GM23248 (cell line): ENCODE measurements at regions not wholly inside any gene's neighbourhood (a gene's known extent, or its start where the extent isn't known, plus 50 kb on each side); places are given as distances from the start of the nearest gene placed in this dataset.
"Not testable (repeated sequence)": the region's sequence is repeated elsewhere in the genome, so short reads cannot be mapped to it uniquely, and the experiment has no call there.

Experiments used
- DNase-seq: peaks from one replicate; pipeline ENCODE4 v3.0.0-alpha.2; 2015
- H2AFZ ChIP-seq: fragments of 200-600 bp; sonication (generic); 2 replicates; pipeline ENCODE4 v1.6.1; 2016; ENCODE audit warnings: antibody characterized with exemption
- H3F3A ChIP-seq: fragments of 200-600 bp; sonication (generic); 2 replicates; pipeline ENCODE4 v1.6.1; 2016; ENCODE audit warnings: mild to moderate bottlenecking, antibody characterized with exemption, mixed run types; ENCODE audit not compliant: insufficient read depth
- H3K27ac ChIP-seq: fragments of 200-600 bp; sonication (generic); 2 replicates; pipeline ENCODE4 v1.5.1; 2016; ENCODE audit warnings: mild to moderate bottlenecking
- H3K27me3 ChIP-seq: fragments of 200-600 bp; sonication (generic); replicated peaks from 2 replicates; pipeline ENCODE4 v1.6.1; 2016; ENCODE audit warnings: mild to moderate bottlenecking; ENCODE audit not compliant: insufficient read depth
- H3K36me3 ChIP-seq: fragments of 200-600 bp; sonication (generic); 2 replicates; pipeline ENCODE4 v1.6.1; 2016; ENCODE audit warnings: low read depth, mild to moderate bottlenecking
- H3K4me1 ChIP-seq: fragments of 200-600 bp; sonication (generic); 2 replicates; pipeline ENCODE4 v1.6.1; 2016; ENCODE audit warnings: mild to moderate bottlenecking; ENCODE audit not compliant: insufficient read depth
- H3K4me2 ChIP-seq: fragments of 200-600 bp; sonication (generic); one replicate; pipeline ENCODE4 v1.6.1; 2016; ENCODE audit warnings: mild to moderate bottlenecking; ENCODE audit not compliant: unreplicated experiment
- H3K4me3 ChIP-seq: fragments of 200-600 bp; sonication (generic); 2 replicates; pipeline ENCODE4 v1.5.1; 2016; ENCODE audit warnings: mild to moderate bottlenecking
- H3K79me2 ChIP-seq: fragments of 200-600 bp; sonication (generic); 2 replicates; pipeline ENCODE4 v1.6.1; 2016; ENCODE audit warnings: mild to moderate bottlenecking; ENCODE audit not compliant: insufficient read depth
- H3K9ac ChIP-seq: fragments of 200-600 bp; sonication (generic); 2 replicates; pipeline ENCODE4 v1.6.1; 2016; ENCODE audit warnings: mild to moderate bottlenecking
- H3K9me2 ChIP-seq: fragments of 200-600 bp; sonication (generic); 2 replicates; pipeline ENCODE4 v1.6.1; 2016; ENCODE audit warnings: mixed run types, mild to moderate bottlenecking, moderate library complexity; ENCODE audit not compliant: insufficient read depth
- H3K9me3 ChIP-seq: fragments of 200-600 bp; sonication (generic); one replicate; pipeline ENCODE4 v1.6.1; 2017; ENCODE audit warnings: low read depth
- H4K20me1 ChIP-seq: fragments of 200-600 bp; sonication (generic); 2 replicates; pipeline ENCODE4 v1.6.0; 2016; ENCODE audit not compliant: insufficient read depth
- EZH2 ChIP-seq: fragments of 200-600 bp; sonication (generic); IDR thresholded peaks from 2 replicates; pipeline ENCODE4 v1.6.1; 2018; ENCODE audit warnings: antibody characterized with exemption, mild to moderate bottlenecking; ENCODE audit not compliant: insufficient read depth, poor library complexity, severe bottlenecking
- EZH2phosphoT487 ChIP-seq: fragments of 200-600 bp; sonication (generic); IDR thresholded peaks from 2 replicates; pipeline ENCODE4 v1.6.1; 2018; ENCODE audit warnings: antibody characterized with exemption, moderate library complexity, mild to moderate bottlenecking, low read depth; ENCODE audit not compliant: insufficient read depth
- WGBS, 2 experiments: methylation state at CpG; one replicate each; pipeline ENCODE4 v1.1.6; 2015 to 2017; ENCODE audit warnings: low lambda C conversion rate in 2 of 2, low coverage in 1 of 2; ENCODE audit errors: missing lambda C conversion rate in 2 of 2; 5-methylcytosine and 5-hydroxymethylcytosine counted together
- in situ Hi-C: fragments of 300-500 bp; cut with MboI; formaldehyde crosslinking; loops from 2 replicates; pipeline ENCODE4 v1.15.0; 2020

GRCh38 chr3:153410517-153410916, 248.5 kb downstream of the RAP2B start:
- WGBS, 2 experiments, result 67 to 71% methylated on average over 3 of the region's 3 CpGs
- H4K20me1 ChIP-seq, result no peaks in the 10 kb centered on the region
- no peaks in the 10 kb centered on the region for H3K79me2 ChIP-seq
- no peaks in the 10 kb centered on the region for H3F3A ChIP-seq
- H3K36me3 ChIP-seq, result no peaks in the 10 kb centered on the region
- no peak overlapping the region; the same call in 1 of the 2 replicates for H2AFZ ChIP-seq
- no peak overlapping the region for H3K9ac ChIP-seq
- H3K4me2 ChIP-seq, result no peak overlapping the region
- no peak overlapping the region for H3K4me3 ChIP-seq
- no peak for TF ChIP-seq EZH2
- no peak for TF ChIP-seq EZH2phosphoT487
- in situ Hi-C loops, result no loop called here
- no peaks in the 10 kb centered on the region for H3K4me1 ChIP-seq
- H3K9me3 ChIP-seq, result no peaks in the 10 kb centered on the region
- H3K27me3 ChIP-seq, result no peaks in the 10 kb centered on the region
- no peak for DNase-seq
- H3K27ac ChIP-seq, result no peak overlapping the region
- no peaks in the 10 kb centered on the region for H3K9me2 ChIP-seq

- in situ Hi-C loops, result no loop called here
- no peak for DNase-seq
- H3K79me2 ChIP-seq, result no peaks in the 10 kb centered on the region
- no peak overlapping the region for H3K27ac ChIP-seq
- no peaks in the 10 kb centered on the region for H3K9me3 ChIP-seq
- H4K20me1 ChIP-seq, result no peaks in the 10 kb centered on the region
- no peaks in the 10 kb centered on the region for H3K4me1 ChIP-seq
- WGBS, 2 experiments, result 86 to 89% methylated on average over 2 of the region's 2 CpGs
- TF ChIP-seq EZH2phosphoT487 (no peak), EZH2 (no peak)
- no peak overlapping the region for H3K4me3 ChIP-seq
- H2AFZ ChIP-seq, result no peak overlapping the region
- no peaks in the 10 kb centered on the region for H3K9me2 ChIP-seq
- no peaks in the 10 kb centered on the region for H3F3A ChIP-seq
- no peaks in the 10 kb centered on the region for H3K27me3 ChIP-seq
- no peak overlapping the region for H3K9ac ChIP-seq
- no peaks in the 10 kb centered on the region for H3K36me3 ChIP-seq
- H3K4me2 ChIP-seq, result no peak overlapping the region
These were observed 253.0 kb downstream of the RAP2B start for GRCh38 chr3:153414982-153415381.

GRCh38 chr3:153422314-153422713, 260.3 kb downstream of the RAP2B start:
- no peak overlapping the region for H3K27ac ChIP-seq
- H3K4me1 ChIP-seq, result no peaks in the 10 kb centered on the region
- in situ Hi-C loops, result no loop called here
- no peak overlapping the region for H3K4me3 ChIP-seq
- H3K79me2 ChIP-seq, result no peaks in the 10 kb centered on the region
- H3F3A ChIP-seq, result no peaks in the 10 kb centered on the region
- 46 to 55% methylated on average over 4 of the region's 4 CpGs for WGBS, 2 experiments
- no peaks in the 10 kb centered on the region for H3K27me3 ChIP-seq
- H2AFZ ChIP-seq, result no peak overlapping the region
- H3K9ac ChIP-seq, result no peak overlapping the region
- no peaks in the 10 kb centered on the region for H4K20me1 ChIP-seq
- no peak for DNase-seq
- H3K36me3 ChIP-seq, result no peaks in the 10 kb centered on the region
- no peak overlapping the region for H3K4me2 ChIP-seq
- TF ChIP-seq EZH2phosphoT487, result no peak
- TF ChIP-seq EZH2, result no peak
- H3K9me3 ChIP-seq, result no peaks in the 10 kb centered on the region
- H3K9me2 ChIP-seq, result no peaks in the 10 kb centered on the region

GRCh38 chr3:153423820-153424219, 261.8 kb downstream of the RAP2B start:
- H3K4me2 ChIP-seq, H3F3A ChIP-seq, in situ Hi-C loops, H3K27ac ChIP-seq, H3K27me3 ChIP-seq, H3K9me3 ChIP-seq, H3K36me3 ChIP-seq, H3K9me2 ChIP-seq, H4K20me1 ChIP-seq, DNase-seq, H3K9ac ChIP-seq, H3K4me1 ChIP-seq, H3K4me3 ChIP-seq, H2AFZ ChIP-seq, H3K79me2 ChIP-seq: not testable (repeated sequence)

- Histone ChIP-seq H3K9me3 (no peaks in the 10 kb centered on the region), H2AFZ (no peak overlapping the region), H3F3A (no peaks in the 10 kb centered on the region), H3K4me2 (no peak overlapping the region), H3K27me3 (no peaks in the 10 kb centered on the region), H3K4me1 (peaks cover 6% of the 10 kb centered on the region), H3K4me3 (no peak overlapping the region), H3K79me2 (no peaks in the 10 kb centered on the region), H3K9me2 (no peaks in the 10 kb centered on the region), H3K9ac (no peak overlapping the region), H4K20me1 (no peaks in the 10 kb centered on the region), H3K27ac (no peak overlapping the region), H3K36me3 (no peaks in the 10 kb centered on the region)
- TF ChIP-seq EZH2phosphoT487 (no peak), EZH2 (no peak)
- DNase-seq, result no peak
- in situ Hi-C loops, result loop anchor here (25.0 kb wide), 1 partner anchor 389 kb away; no protein-coding TSS in a partner anchor
- WGBS, 2 experiments, result 92 to 98% methylated on average over 4 of the region's 4 CpGs
These were observed 264.3 kb downstream of the RAP2B start for GRCh38 chr3:153426344-153426743.
